K562 (cell line): ENCODE measurements at regions not wholly inside any gene's neighbourhood (a gene's known extent, or its start where the extent isn't known, plus 50 kb on each side); places are given as distances from the start of the nearest gene placed in this dataset.

Experiments
- ATAC-seq: fragments of 200-7000 bp; cut with Tn5 transposase; 3 replicates; pipeline ENCODE4 v1.9.1; 2020; ENCODE audit warnings: moderate library complexity
- BruUV-seq: library from RNA; stranded (reverse); fragments of 400-500 nt; replicated peaks from 2 replicates; lab custom pipeline; 2021; lab: Mats Ljungman, UMichigan
- CTCF ChIA-PET: fragments of 300-600 bp; formaldehyde crosslinking; extraction: SDS; loops from one replicate; lab custom pipeline; 2021; ENCODE audit warnings: low intra/inter-chr PET ratio; lab: Yijun Ruan, JAX
- POLR2A ChIA-PET: fragments of 300-600, 350-650 bp; sonication (Branson Sonifier 250); formaldehyde crosslinking; extraction: SDS; loops from one replicate; lab custom pipeline; 2021; ENCODE audit warnings: antibody characterized with exemption, inconsistent platforms; lab: Yijun Ruan, JAX
- DNase-seq, 4 experiments: peaks; one replicate each; pipeline versions ENCODE4 v3.0.0 to v3.0.0-alpha.2; 2011 to 2018; ENCODE audit warnings: low spot score in 3 of 4, mixed read lengths in 3 of 4; ENCODE audit errors: extremely low read depth in 1 of 4
- FAIRE-seq: peaks from 2 replicates; lab custom pipeline; 2011; peaks lifted over from hg19 to GRCh38; lab: Jason Lieb, UNC
- H2AFZ ChIP-seq: 2 replicates; pipeline ENCODE4 v1.6.0; 2011; ENCODE audit warnings: low read depth, low read length, control low read depth, inconsistent platforms
- H3K27ac ChIP-seq: fragments of 200-600 bp; 3 replicates; pipeline ENCODE4 v1.8.0; 2011; ENCODE audit warnings: low read depth, mild to moderate bottlenecking, control low read depth, inconsistent platforms, low read length, moderate library complexity, mixed read lengths; ENCODE audit errors: extremely low read depth
- H3K27me3 ChIP-seq, 2 experiments: fragments of 300-600 bp in 1 of 2; 2 replicates in 1 of 2; 3 replicates in 1 of 2; pipeline versions ENCODE4 v1.6.0 to v1.8.0; 2011; ENCODE audit warnings: inconsistent platforms in 2 of 2, low read length in 2 of 2, mild to moderate bottlenecking in 1 of 2, mixed read lengths in 1 of 2, moderate library complexity in 1 of 2; ENCODE audit not compliant: control insufficient read depth in 2 of 2, insufficient read depth in 2 of 2
- H3K36me3 ChIP-seq: fragments of 300-600 bp; 3 replicates; pipeline ENCODE4 v1.8.0; 2011; ENCODE audit warnings: mild to moderate bottlenecking, low read length, inconsistent platforms; ENCODE audit not compliant: control insufficient read depth, insufficient read depth
- H3K4me1 ChIP-seq, 2 experiments: fragments of 200-600 bp in 1 of 2; replicated peaks in 1 of 2; 2 replicates in 1 of 2; 3 replicates in 1 of 2; pipeline versions ENCODE4 v1.5.1 to v1.8.0; 2011; ENCODE audit warnings: inconsistent platforms in 2 of 2, low read length in 2 of 2, mild to moderate bottlenecking in 1 of 2, mixed read lengths in 1 of 2, moderate library complexity in 1 of 2; ENCODE audit not compliant: control insufficient read depth in 2 of 2, insufficient read depth in 2 of 2
- H3K4me2 ChIP-seq: 2 replicates; pipeline ENCODE4 v1.6.1; 2011; ENCODE audit warnings: low read length, control low read depth, inconsistent platforms, mixed read lengths; ENCODE audit not compliant: insufficient read depth
- H3K4me3 ChIP-seq: fragments of 200-600 bp; sonication (generic), shearing (Covaris generic); 2 replicates; pipeline ENCODE4 v1.5.1; 2016; ENCODE audit warnings: control low read depth, inconsistent platforms
- H3K79me2 ChIP-seq: fragments of 200-600 bp; 3 replicates; pipeline ENCODE4 v1.8.0; 2011; ENCODE audit warnings: low read length, inconsistent platforms; ENCODE audit not compliant: control insufficient read depth, insufficient read depth
- H3K9ac ChIP-seq, 2 experiments: 2 replicates each; pipeline versions ENCODE4 v1.6.0 to v1.6.1; 2011; ENCODE audit warnings: low read depth in 2 of 2, low read length in 2 of 2, control low read depth in 1 of 2, inconsistent platforms in 1 of 2, mild to moderate bottlenecking in 1 of 2, mixed read lengths in 1 of 2; ENCODE audit not compliant: insufficient read depth in 1 of 2
- H3K9me1 ChIP-seq: one replicate; pipeline ENCODE4 v1.6.0; 2011; ENCODE audit warnings: inconsistent platforms, mild to moderate bottlenecking, low read length, moderate library complexity; ENCODE audit not compliant: control insufficient read depth, insufficient read depth
- H3K9me3 ChIP-seq: replicated peaks from 2 replicates; pipeline ENCODE4 v1.5.1; 2011; ENCODE audit warnings: low read depth, low read length, inconsistent platforms; ENCODE audit not compliant: control insufficient read depth, insufficient read depth
- H4K20me1 ChIP-seq: replicated peaks from 2 replicates; pipeline ENCODE4 v1.6.1; 2011; ENCODE audit warnings: low read length, inconsistent platforms, mixed read lengths; ENCODE audit not compliant: control insufficient read depth, insufficient read depth
- ATF7 ChIP-seq: fragments of 450-650 bp; IDR thresholded peaks from 2 replicates; pipeline ENCODE4 v1.7.1; 2014; ENCODE audit warnings: mild to moderate bottlenecking, moderate library complexity
- NR2F6 ChIP-seq: fragments of 450-650 bp; formaldehyde crosslinking; IDR thresholded peaks from 2 replicates; pipeline ENCODE4 v1.4.0; 2020; ENCODE audit warnings: mild to moderate bottlenecking
- TBL1XR1 ChIP-seq, 2 experiments: IDR thresholded peaks; 2 replicates each; pipeline ENCODE4 v1.6.1; 2012; ENCODE audit warnings: improper control_type of control experiment in 2 of 2, low read length in 2 of 2, mild to moderate bottlenecking in 1 of 2
- YY1 ChIP-seq, 3 experiments: IDR thresholded peaks; 2 replicates each; pipeline ENCODE4 v1.6.1; 2011; ENCODE audit warnings: low read length in 2 of 3, mild to moderate bottlenecking in 2 of 3, moderate library complexity in 2 of 3, borderline replicate concordance in 1 of 3, control low read depth in 1 of 3, low read depth in 1 of 3; ENCODE audit not compliant: insufficient read depth in 3 of 3, insufficient replicate concordance in 2 of 3, control insufficient read depth in 1 of 3, insufficient read length in 1 of 3; ENCODE audit errors: extremely low read depth in 1 of 3
- ZBTB8A ChIP-seq: fragments of 450-650 bp; IDR thresholded peaks from 2 replicates; pipeline ENCODE4 v1.6.1; 2018; ENCODE audit warnings: mild to moderate bottlenecking, moderate library complexity; ENCODE audit not compliant: partially characterized antibody
- ZNF324 ChIP-seq: fragments of 250-450 bp; sonication (Bioruptor Pico); IDR thresholded peaks from 2 replicates; pipeline ENCODE4 v1.4.0; 2020; ENCODE audit warnings: mild to moderate bottlenecking
- ZNF507 ChIP-seq: conservative IDR thresholded peaks from 2 replicates; pipeline ENCODE4 v1.6.1; 2017; ENCODE audit warnings: missing genetic modification characterization, missing compliant biosample characterization
- WGBS: fragments of 100-300 bp; shearing (Covaris generic); methylation state at CpG from one replicate; pipeline ENCODE4 v1.1.6; 2016; ENCODE audit warnings: low coverage, mixed read lengths; ENCODE audit not compliant: insufficient coverage; ENCODE audit errors: missing lambda C conversion rate; 5-methylcytosine and 5-hydroxymethylcytosine counted together
- in situ Hi-C: fragments of 300-500 bp; cut with MboI; formaldehyde crosslinking; loops from 4 replicates; pipeline ENCODE4 v1.15.0; 2018; ENCODE audit warnings: inconsistent platforms, mixed read lengths
- intact Hi-C: fragments of 100-400 bp; cut with micrococcal nuclease; formaldehyde crosslinking; loops from 2 replicates; pipeline ENCODE4 v1.14.2; 2022
- TF ChIP-seq, protein P1 (sequence below): sonication (generic); formaldehyde crosslinking; IDR thresholded peaks from 2 replicates; pipeline ENCODE4 v1.8.0; 2022; ENCODE audit warnings: mild to moderate bottlenecking, missing genetic modification reagents
- TF ChIP-seq, protein P2 (sequence below): fragments of 250-450 bp; sonication (Bioruptor Pico); IDR thresholded peaks from 2 replicates; pipeline ENCODE4 v1.4.0; 2020; ENCODE audit warnings: borderline replicate concordance
- TF ChIP-seq, protein P3 (sequence below): sonication (generic); formaldehyde crosslinking; IDR thresholded peaks from 2 replicates; pipeline ENCODE4 v1.9.0; 2022; ENCODE audit warnings: mild to moderate bottlenecking, missing genetic modification reagents

DNA sequence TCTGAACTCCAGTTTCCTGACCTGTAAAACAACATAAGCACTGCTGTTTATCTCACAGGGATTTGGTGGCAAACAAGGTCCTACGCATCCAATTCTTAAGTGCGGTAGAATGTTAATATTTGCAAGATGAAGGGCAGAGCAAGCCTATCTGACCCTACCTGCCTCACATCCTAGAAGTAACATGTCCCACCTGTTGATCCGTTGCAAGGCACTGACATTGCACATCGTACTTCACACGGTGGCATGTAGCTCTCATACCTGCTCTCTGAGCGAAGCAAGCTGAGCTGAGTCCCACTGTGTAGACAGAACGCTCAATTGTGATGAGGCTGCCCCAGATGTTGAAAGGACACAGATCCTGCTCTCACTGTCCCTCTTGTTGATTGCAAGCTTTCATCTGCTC, 154.7 kb upstream of the PDE10A start (continued):
- TF ChIP-seq TBL1XR1 (IDR thresholded peaks at IDR 0.05; ENCODE audit: low read length in 2 of 2), result no peak
- TF ChIP-seq, protein P1, sequence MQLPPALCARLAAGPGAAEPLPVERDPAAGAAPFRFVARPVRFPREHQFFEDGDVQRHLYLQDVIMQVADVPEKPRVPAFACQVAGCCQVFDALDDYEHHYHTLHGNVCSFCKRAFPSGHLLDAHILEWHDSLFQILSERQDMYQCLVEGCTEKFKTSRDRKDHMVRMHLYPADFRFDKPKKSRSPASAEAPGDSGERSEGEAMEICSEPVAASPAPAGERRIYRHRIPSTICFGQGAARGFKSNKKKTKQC (CRISPR knock-in tag), result no peak
- TF ChIP-seq, protein P2, sequence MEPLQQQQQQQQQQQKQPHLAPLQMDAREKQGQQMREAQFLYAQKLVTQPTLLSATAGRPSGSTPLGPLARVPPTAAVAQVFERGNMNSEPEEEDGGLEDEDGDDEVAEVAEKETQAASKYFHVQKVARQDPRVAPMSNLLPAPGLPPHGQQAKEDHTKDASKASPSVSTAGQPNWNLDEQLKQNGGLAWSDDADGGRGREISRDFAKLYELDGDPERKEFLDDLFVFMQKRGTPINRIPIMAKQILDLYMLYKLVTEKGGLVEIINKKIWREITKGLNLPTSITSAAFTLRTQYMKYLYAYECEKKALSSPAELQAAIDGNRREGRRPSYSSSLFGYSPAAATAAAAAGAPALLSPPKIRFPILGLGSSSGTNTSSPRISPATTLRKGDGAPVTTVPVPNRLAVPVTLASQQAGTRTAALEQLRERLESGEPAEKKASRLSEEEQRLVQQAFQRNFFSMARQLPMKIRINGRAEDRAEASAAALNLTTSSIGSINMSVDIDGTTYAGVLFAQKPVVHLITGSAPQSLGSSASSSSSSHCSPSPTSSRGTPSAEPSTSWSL (CRISPR knock-in tag), result no peak

DNA sequence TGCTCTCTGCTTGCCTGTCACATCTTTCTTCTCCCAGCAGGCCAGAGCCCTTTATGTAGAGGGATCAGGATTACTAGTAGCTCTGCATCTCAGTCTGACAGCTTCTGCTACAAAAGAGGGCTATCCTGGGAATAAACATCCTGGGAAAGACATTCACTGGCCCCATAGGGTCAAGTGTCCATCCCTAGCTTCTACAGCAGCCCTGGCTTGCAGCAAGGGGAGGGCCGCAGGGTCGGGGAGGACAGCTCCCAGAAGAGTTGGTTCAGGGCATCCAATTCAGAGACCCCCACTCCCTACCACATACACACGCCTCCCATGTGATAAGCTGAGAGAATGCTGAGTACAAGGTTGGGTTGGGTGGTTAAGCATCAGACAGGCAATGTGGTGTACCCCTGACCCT, 154.1 kb upstream of the PDE10A start:
- POLR2A ChIA-PET, result interaction anchor here (0.6 kb wide), 1 partner anchor 41 kb away, joined by 3 read pairs; no protein-coding TSS in a partner anchor
- Histone ChIP-seq H3K79me2 (no peaks in the 10 kb centered on the region), H2AFZ (no peak overlapping the region), H3K27ac (no peak overlapping the region), H3K4me3 (no peak overlapping the region), H3K4me2 (no peak overlapping the region), H3K9me1 (no peaks in the 10 kb centered on the region), H3K27me3 (peaks cover 7 to 31% of the 10 kb centered on the region in 2 experiments; a peak in 3 of 5 replicates), H3K9me3 (no peaks in the 10 kb centered on the region), H3K9ac (no peak overlapping the region), H4K20me1 (no peaks in the 10 kb centered on the region), H3K4me1 (no peaks in the 10 kb centered on the region), H3K36me3 (no peaks in the 10 kb centered on the region; the same call in 2 of the 3 replicates)
- WGBS, result 0% methylated on average over 3 of the region's 3 CpGs
- ATAC-seq, result no peak
- no peak for DNase-seq
- TF ChIP-seq, protein P2 (CRISPR knock-in tag), result no peak
- TF ChIP-seq ZNF324 (no peak), NR2F6 (CRISPR knock-in tag) (no peak), ZBTB8A (no peak), ZNF507 (no peak), YY1 (IDR thresholded peaks at IDR 0.05; ENCODE audit: borderline replicate concordance in 1 of 3, control insufficient read depth in 1 of 3, extremely low read depth in 1 of 3, insufficient read depth in 3 of 3, insufficient read length in 1 of 3, insufficient replicate concordance in 2 of 3, low read depth in 1 of 3, low read length in 2 of 3) (no peak), ATF7 (no peak)
- TF ChIP-seq, protein P3, sequence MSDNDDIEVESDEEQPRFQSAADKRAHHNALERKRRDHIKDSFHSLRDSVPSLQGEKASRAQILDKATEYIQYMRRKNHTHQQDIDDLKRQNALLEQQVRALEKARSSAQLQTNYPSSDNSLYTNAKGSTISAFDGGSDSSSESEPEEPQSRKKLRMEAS (CRISPR knock-in tag), result no peak
- no TSS peak for BruUV-seq
- in situ Hi-C loops, result no loop called here
- CTCF ChIA-PET, result no interaction called here
- FAIRE-seq, result no peak
- intact Hi-C loops, result no loop called here
